CD4-positive, CD25-positive, alpha-beta regulatory T cell (primary cell): ENCODE measurements at regions not wholly inside any gene's neighbourhood (a gene's known extent, or its start where the extent isn't known, plus 50 kb on each side); places are given as distances from the start of the nearest gene placed in this dataset.
A peak's percentile ranks its signal among the peaks of the same experiment; 100 is the strongest.

Experiments used
- ATAC-seq, 2 donors: fragments of 150-1000 bp; cut with Tn5 transposase; one replicate each; pipeline ENCODE4 v1.10.0; 2021; ENCODE audit warnings: low read depth in 2 of 2, moderate number of reproducible peaks in 2 of 2, moderate library complexity in 1 of 2
- DNase-seq, 3 donors: peaks; one replicate each; pipeline versions ENCODE4 v3.0.0 to v3.0.0-alpha.2; 2012 to 2022; ENCODE audit warnings: mixed read lengths in 1 of 3
- H3K27ac ChIP-seq: one replicate; pipeline ENCODE4 v1.7.0; 2013; ENCODE audit warnings: mild to moderate bottlenecking, low read length; ENCODE audit not compliant: insufficient read depth, poor library complexity, severe bottlenecking
- H3K27me3 ChIP-seq: one replicate; pipeline ENCODE4 v1.7.0; 2013; ENCODE audit warnings: low read length; ENCODE audit not compliant: control insufficient read depth, insufficient read depth
- H3K36me3 ChIP-seq: one replicate; pipeline ENCODE4 v1.7.0; 2013; ENCODE audit warnings: mild to moderate bottlenecking, low read length, moderate library complexity; ENCODE audit not compliant: control insufficient read depth, insufficient read depth
- H3K4me1 ChIP-seq: 2 replicates; pipeline ENCODE4 v1.7.0; 2013; ENCODE audit warnings: mild to moderate bottlenecking, low read length; ENCODE audit not compliant: insufficient read depth, control insufficient read depth, poor library complexity, severe bottlenecking
- H3K4me3 ChIP-seq: one replicate; pipeline ENCODE4 v1.7.0; 2013; ENCODE audit warnings: low read depth, mild to moderate bottlenecking, low read length, moderate library complexity
- H3K9me3 ChIP-seq, 2 experiments: 1 replicate in 1 of 2; 2 replicates in 1 of 2; pipeline ENCODE4 v1.7.0; 2013; ENCODE audit warnings: low read length in 2 of 2, mild to moderate bottlenecking in 1 of 2, moderate library complexity in 1 of 2; ENCODE audit not compliant: control insufficient read depth in 2 of 2
- H3K27ac Mint-ChIP-seq, 3 donors: one replicate each; pipeline ENCODE4 v1.8.0; 2020 to 2022; ENCODE audit warnings: mild to moderate bottlenecking in 3 of 3, mixed read lengths in 3 of 3, moderate library complexity in 2 of 3
- H3K27me3 Mint-ChIP-seq: one replicate; pipeline ENCODE4 v1.8.0; 2022; ENCODE audit warnings: mild to moderate bottlenecking, mixed read lengths
- H3K36me3 Mint-ChIP-seq: one replicate; pipeline ENCODE4 v1.8.0; 2020; ENCODE audit warnings: mixed read lengths
- H3K4me1 Mint-ChIP-seq, 4 donors: one replicate each; pipeline ENCODE4 v1.8.0; 2020 to 2022; ENCODE audit warnings: mixed read lengths in 4 of 4, mild to moderate bottlenecking in 1 of 4
- H3K4me3 Mint-ChIP-seq, 4 donors: one replicate each; pipeline ENCODE4 v1.8.0; 2020 to 2022; ENCODE audit warnings: mild to moderate bottlenecking in 4 of 4, mixed read lengths in 4 of 4, moderate library complexity in 3 of 4
- H3K9me3 Mint-ChIP-seq, 7 donors: one replicate each; pipeline ENCODE4 v1.8.0; 2020 to 2022; ENCODE audit warnings: mixed read lengths in 7 of 7, mild to moderate bottlenecking in 3 of 7, moderate library complexity in 2 of 7

DNA sequence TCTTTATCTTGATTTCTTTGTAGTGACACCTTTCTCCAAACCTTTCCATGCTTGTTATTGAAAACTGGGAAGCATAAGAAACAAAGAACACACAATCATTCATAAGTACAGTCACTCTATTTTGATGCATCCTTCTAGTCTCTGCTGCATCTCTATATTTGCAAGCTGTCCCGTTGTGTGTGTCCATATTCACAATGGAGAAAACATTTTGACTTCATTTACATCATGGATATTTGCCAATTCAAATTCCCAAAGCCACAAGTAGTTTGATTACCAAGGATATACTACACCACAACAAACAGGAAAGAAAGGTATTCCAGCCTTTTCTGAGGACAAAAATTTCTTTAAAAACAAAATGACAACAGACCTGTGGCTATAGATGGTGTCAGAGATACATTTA, 673.8 kb downstream of the STIM2 start:
- no peak for ATAC-seq
- H3K4me1 ChIP-seq = no peaks in the 10 kb centered on the region
- Mint-ChIP-seq H3K36me3 (no peaks in the 10 kb centered on the region), H3K27me3 (no peaks in the 10 kb centered on the region), H3K4me1 (no peaks in the 10 kb centered on the region), H3K27ac (no peak overlapping the region), H3K4me3 (no peak overlapping the region), H3K9me3 (peaks cover 0 to 8% (median 4%) of the 10 kb centered on the region in 7 donors)
- no peak overlapping the region for H3K4me3 ChIP-seq
- H3K36me3 ChIP-seq = no peaks in the 10 kb centered on the region
- H3K9me3 ChIP-seq = no peaks in the 10 kb centered on the region
- H3K27me3 ChIP-seq = no peaks in the 10 kb centered on the region
- H3K27ac ChIP-seq = no peak overlapping the region
- no peak for DNase-seq

DNA sequence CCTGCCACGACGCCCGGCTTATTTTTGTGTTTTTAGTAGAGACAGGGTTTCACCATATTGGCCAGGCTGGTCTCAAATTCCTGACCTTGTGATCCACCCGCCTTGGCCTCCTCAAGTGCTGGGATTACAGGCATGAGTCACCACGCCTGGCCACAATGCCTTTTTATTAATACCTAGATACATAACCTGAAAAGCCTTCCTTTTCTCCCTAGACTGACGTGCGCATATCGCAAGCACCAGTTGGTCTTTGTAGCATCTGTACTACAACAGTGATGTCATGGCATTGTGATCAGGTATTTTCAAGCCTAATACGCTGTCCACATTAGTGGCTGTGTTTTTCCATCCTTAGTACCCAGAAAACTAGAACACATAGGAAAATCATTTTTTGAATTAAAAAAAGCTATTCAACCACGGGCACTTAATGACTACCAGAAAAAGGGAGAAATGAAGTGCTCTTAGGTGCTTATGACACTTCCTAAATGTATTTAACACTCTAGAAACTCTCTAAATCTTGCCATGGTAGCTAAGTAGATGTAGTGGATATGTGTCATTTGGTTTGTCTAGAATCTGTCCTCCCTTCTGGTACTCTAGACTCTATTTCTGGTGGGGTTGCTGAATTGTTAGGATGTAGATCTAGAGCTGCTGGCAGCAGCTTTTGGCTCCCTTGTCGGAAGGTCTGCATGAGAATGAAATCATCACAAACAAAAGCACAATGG, 707.8 kb downstream of the STIM2 start:
- H3K4me3 Mint-ChIP-seq = no peak overlapping the region

DNA sequence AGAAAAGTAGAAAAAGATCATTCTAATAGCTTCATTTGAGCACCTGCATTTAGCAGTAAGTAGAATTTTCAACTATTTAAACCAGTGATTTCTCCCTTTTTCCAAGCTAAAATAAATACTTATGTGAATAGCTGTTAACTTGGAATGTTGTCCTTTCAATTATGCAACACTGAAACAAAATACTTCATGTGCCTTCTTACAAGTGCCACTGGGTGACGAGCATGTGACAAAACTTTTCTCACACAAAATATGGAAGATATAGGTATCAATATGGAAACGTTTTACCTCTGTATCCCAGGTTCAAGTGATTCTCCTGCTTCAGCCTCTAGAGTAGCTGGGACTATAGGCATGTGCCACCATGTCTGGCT, 708.3 kb downstream of the STIM2 start:
- Histone ChIP-seq H3K27ac (no peak overlapping the region), H3K27me3 (no peaks in the 10 kb centered on the region), H3K9me3 (no peaks in the 10 kb centered on the region), H3K36me3 (no peaks in the 10 kb centered on the region), H3K4me3 (no peak overlapping the region), H3K4me1 (no peaks in the 10 kb centered on the region)
- ATAC-seq (no peak), DNase-seq (no peak)
- Mint-ChIP-seq H3K9me3 (peaks cover 0 to 18% (median 5%) of the 10 kb centered on the region in 7 donors), H3K4me3 (no peak overlapping the region), H3K4me1 (no peaks in the 10 kb centered on the region), H3K27me3 (no peaks in the 10 kb centered on the region), H3K36me3 (no peaks in the 10 kb centered on the region), H3K27ac (peak overlapping the region in 1 of 3 donors; percentile 29)

More for the DNA sequence above, 707.8 kb downstream of the STIM2 start:
- DNase-seq (no peak), ATAC-seq (no peak)
- H3K27me3 ChIP-seq = no peaks in the 10 kb centered on the region
- H3K4me1 ChIP-seq = no peaks in the 10 kb centered on the region
- Mint-ChIP-seq H3K27ac (peak overlapping the region in 1 of 3 donors; percentile 29), H3K36me3 (no peaks in the 10 kb centered on the region), H3K9me3 (peaks cover 0 to 15% (median 5%) of the 10 kb centered on the region in 7 donors), H3K27me3 (no peaks in the 10 kb centered on the region), H3K4me1 (no peaks in the 10 kb centered on the region)
- H3K9me3 ChIP-seq = no peaks in the 10 kb centered on the region
- H3K27ac ChIP-seq = no peak overlapping the region
- H3K4me3 ChIP-seq = no peak overlapping the region
- no peaks in the 10 kb centered on the region for H3K36me3 ChIP-seq

DNA sequence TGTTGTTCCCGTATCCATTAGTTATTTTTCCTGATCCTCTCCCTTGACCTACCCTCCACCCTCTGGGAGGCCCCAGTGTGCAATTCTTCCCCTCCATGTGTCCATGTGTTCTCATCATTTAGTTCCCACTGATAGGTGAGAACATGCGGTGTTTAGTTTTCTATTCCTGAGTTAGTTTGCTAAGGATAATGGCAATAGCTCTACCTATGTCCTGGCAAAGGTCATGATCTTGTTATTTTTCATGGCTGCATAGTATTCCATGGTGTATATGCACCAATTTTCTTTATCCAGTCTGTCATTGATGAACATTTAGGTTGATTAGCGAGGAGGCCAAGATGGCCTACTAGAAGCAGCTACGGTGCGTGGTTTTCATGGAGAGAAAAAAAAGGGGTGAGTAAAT, 714.1 kb downstream of the STIM2 start:
- H3K4me3 Mint-ChIP-seq = no peak overlapping the region
- no peaks in the 10 kb centered on the region for H3K27me3 Mint-ChIP-seq
- no peaks in the 10 kb centered on the region for H3K9me3 ChIP-seq
- no peaks in the 10 kb centered on the region for H3K4me1 Mint-ChIP-seq
- H3K9me3 Mint-ChIP-seq = peaks cover 3 to 22% (median 7%) of the 10 kb centered on the region in 7 donors
- no peaks in the 10 kb centered on the region for H3K27me3 ChIP-seq
- no peaks in the 10 kb centered on the region for H3K36me3 Mint-ChIP-seq
- H3K4me3 ChIP-seq = no peak overlapping the region
- no peaks in the 10 kb centered on the region for H3K4me1 ChIP-seq
- ATAC-seq = no peak
- no peak for DNase-seq
- H3K27ac ChIP-seq = no peak overlapping the region
- no peaks in the 10 kb centered on the region for H3K36me3 ChIP-seq
- H3K27ac Mint-ChIP-seq = no peak overlapping the region

DNA sequence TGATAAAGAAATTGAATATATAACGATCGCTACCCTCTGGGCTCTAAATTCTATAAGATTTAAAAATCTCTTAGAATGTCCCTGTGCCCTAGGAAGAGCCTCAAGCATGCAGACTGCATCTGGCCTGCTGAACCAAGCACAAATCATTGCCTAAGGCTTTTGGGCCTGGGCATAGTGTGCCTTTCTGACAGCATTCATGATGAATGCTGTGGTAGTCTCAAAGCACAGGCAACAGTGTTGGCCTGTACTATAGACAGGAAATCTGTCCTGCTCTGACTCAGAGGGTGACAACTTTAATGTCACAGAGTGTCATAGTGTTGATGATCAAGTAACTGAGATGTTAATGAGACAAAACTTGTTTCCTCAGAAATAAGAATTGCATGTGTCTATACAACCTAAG, 717.3 kb downstream of the STIM2 start:
- no peak overlapping the region for H3K4me3 Mint-ChIP-seq
- H3K27ac ChIP-seq = no peak overlapping the region
- H3K4me1 ChIP-seq = no peaks in the 10 kb centered on the region
- H3K4me3 ChIP-seq = no peak overlapping the region
- H3K4me1 Mint-ChIP-seq = no peaks in the 10 kb centered on the region
- H3K27me3 ChIP-seq = no peaks in the 10 kb centered on the region
- H3K27ac Mint-ChIP-seq = no peak overlapping the region
- no peaks in the 10 kb centered on the region for H3K36me3 Mint-ChIP-seq
- no peak for DNase-seq
- no peaks in the 10 kb centered on the region for H3K27me3 Mint-ChIP-seq
- H3K9me3 Mint-ChIP-seq = peaks cover 0 to 22% (median 8%) of the 10 kb centered on the region in 7 donors
- no peaks in the 10 kb centered on the region for H3K9me3 ChIP-seq
- no peaks in the 10 kb centered on the region for H3K36me3 ChIP-seq
- ATAC-seq = no peak

DNA sequence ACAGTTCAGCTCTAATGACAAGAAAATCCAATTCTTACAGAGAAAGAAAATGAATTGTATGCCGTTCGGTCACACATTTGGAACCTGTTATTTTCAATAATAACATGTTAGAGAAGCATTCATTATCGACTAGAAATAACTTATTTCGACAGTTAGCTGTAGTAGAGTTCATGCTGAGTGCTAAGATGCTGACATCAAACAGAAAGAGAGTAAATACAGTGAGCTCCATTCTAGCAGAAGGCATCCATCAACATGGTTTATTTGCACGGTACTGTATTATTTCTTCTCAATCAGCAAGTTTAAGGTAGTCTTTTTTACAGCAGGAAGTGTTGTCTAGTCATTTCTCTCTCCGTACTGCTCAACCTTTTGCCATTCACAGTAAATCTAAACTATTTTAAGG, 732.1 kb downstream of the STIM2 start:
- no peaks in the 10 kb centered on the region for H3K4me1 ChIP-seq
- ATAC-seq = no peak
- no peaks in the 10 kb centered on the region for H3K27me3 Mint-ChIP-seq
- H3K36me3 ChIP-seq = no peaks in the 10 kb centered on the region
- DNase-seq = no peak
- peaks cover 0 to 7% (median 3%) of the 10 kb centered on the region in 7 donors for H3K9me3 Mint-ChIP-seq
- H3K4me3 ChIP-seq = no peak overlapping the region
- no peaks in the 10 kb centered on the region for H3K9me3 ChIP-seq
- H3K4me1 Mint-ChIP-seq = no peaks in the 10 kb centered on the region
- no peaks in the 10 kb centered on the region for H3K36me3 Mint-ChIP-seq
- H3K27ac ChIP-seq = no peak overlapping the region
- H3K4me3 Mint-ChIP-seq = no peak overlapping the region
- no peaks in the 10 kb centered on the region for H3K27me3 ChIP-seq
- no peak overlapping the region for H3K27ac Mint-ChIP-seq

DNA sequence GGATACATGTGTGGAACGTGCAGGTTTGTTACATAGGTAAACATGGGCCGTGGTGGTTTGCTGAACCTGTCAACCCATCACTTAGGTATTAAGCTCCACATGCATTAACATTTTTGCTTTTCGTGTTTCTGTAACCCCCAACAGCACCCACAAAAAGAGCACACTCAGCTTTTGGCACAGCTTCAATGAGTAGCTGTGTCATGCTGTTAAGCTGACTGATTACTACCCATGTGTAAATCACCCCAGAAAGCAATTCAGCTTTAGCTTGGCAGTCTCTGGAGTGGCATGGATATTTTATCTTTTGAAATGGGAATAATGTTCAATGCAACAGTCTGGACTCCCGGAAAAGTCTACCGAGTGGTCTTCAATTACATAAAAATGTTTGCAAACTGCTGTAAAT, 734.3 kb downstream of the STIM2 start:
- Histone ChIP-seq H3K27me3 (no peaks in the 10 kb centered on the region), H3K4me3 (no peak overlapping the region), H3K4me1 (no peaks in the 10 kb centered on the region), H3K9me3 (no peaks in the 10 kb centered on the region), H3K36me3 (no peaks in the 10 kb centered on the region), H3K27ac (no peak overlapping the region)
- H3K4me1 Mint-ChIP-seq = no peaks in the 10 kb centered on the region
- no peak overlapping the region for H3K27ac Mint-ChIP-seq
- peaks cover 0 to 15% (median 3%) of the 10 kb centered on the region in 7 donors for H3K9me3 Mint-ChIP-seq
- no peak for ATAC-seq
- no peak overlapping the region for H3K4me3 Mint-ChIP-seq
- H3K27me3 Mint-ChIP-seq = no peaks in the 10 kb centered on the region
- DNase-seq = no peak
- no peaks in the 10 kb centered on the region for H3K36me3 Mint-ChIP-seq

DNA sequence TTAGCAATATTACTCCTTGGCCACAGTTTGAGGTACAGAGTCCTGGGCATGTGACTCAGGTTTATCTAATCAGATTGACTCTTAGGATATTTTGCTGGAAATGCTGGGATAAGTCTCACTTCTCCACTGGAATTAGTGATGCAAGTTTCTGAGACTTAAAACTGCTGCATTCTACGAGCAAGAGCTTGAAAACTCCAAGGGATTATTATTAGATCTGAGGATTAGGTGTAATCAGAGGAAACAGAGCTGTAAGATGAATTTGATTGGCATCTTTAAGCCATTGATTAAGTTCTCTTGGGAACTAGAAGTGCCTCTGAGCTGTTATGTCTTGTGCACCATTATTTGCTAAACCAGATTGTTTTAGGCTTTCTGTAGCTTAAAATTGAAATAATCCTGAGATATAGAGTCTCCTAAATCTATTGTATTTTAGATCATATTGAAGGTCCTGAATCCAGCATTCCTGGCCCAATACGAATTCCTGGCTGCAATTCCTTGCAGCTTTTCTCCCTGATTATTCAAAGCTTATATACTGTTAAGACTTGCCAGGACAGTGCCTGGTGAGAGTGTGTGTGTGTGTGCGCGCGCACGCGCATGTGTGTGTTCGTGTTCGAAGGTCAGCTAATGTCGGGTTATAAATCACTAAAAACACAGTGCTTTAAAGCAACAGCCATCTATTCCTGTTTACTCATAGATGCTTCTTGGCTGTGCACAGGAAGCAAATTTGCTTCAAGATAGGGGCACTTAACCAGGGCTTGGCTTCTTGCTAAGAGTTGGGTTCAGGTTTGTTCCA, 735.1 kb downstream of the STIM2 start:
- no peaks in the 10 kb centered on the region for H3K27me3 ChIP-seq
- Mint-ChIP-seq H3K4me1 (no peaks in the 10 kb centered on the region), H3K27ac (no peak overlapping the region), H3K27me3 (no peaks in the 10 kb centered on the region), H3K36me3 (no peaks in the 10 kb centered on the region), H3K4me3 (no peak overlapping the region), H3K9me3 (peaks cover 0 to 15% (median 3%) of the 10 kb centered on the region in 7 donors)
- H3K27ac ChIP-seq = no peak overlapping the region
- no peak for DNase-seq
- H3K4me3 ChIP-seq = no peak overlapping the region
- no peak for ATAC-seq
- no peaks in the 10 kb centered on the region for H3K9me3 ChIP-seq
- no peaks in the 10 kb centered on the region for H3K36me3 ChIP-seq
- no peaks in the 10 kb centered on the region for H3K4me1 ChIP-seq
